Esophagus muscularis mucosa (tissue), 4 donors: ENCODE measurements at regions not wholly inside any gene's neighbourhood (a gene's known extent, or its start where the extent isn't known, plus 50 kb on each side); places are given as distances from the start of the nearest gene placed in this dataset.

ENCODE experiments used
- DNase-seq: peaks from one replicate; pipeline ENCODE4 v3.0.0-alpha.2; 2017; ENCODE audit errors: extremely low spot score
- H3K27ac ChIP-seq, 4 donors: fragments of 200-600 bp; sonication (generic); replicated peaks in 1 of 4; 1 replicate in 3 of 4; 2 replicates in 1 of 4; pipeline ENCODE4 v1.5.1; 2016 to 2019; ENCODE audit warnings: mild to moderate bottlenecking in 1 of 4
- H3K27me3 ChIP-seq, 4 donors: fragments of 200-600 bp; sonication (generic); one replicate each; pipeline versions ENCODE4 v1.5.1 to v1.6.0; 2016 to 2019
- H3K36me3 ChIP-seq, 4 donors: fragments of 200-600 bp; sonication (generic); one replicate each; pipeline ENCODE4 v1.5.1; 2016 to 2019
- H3K4me1 ChIP-seq, 4 donors: fragments of 200-600 bp; sonication (generic); one replicate each; pipeline ENCODE4 v1.5.1; 2016 to 2019
- H3K4me3 ChIP-seq, 4 donors: fragments of 200-600 bp; sonication (generic); 1 replicate in 2 of 4; 2 replicates in 2 of 4; pipeline ENCODE4 v1.5.1; 2016 to 2019; ENCODE audit warnings: mild to moderate bottlenecking in 4 of 4, moderate library complexity in 1 of 4
- H3K9me3 ChIP-seq, 4 donors: fragments of 200-600 bp; sonication (generic); 1 replicate in 3 of 4; 2 replicates in 1 of 4; pipeline ENCODE4 v1.5.1; 2016 to 2019
- CTCF ChIP-seq, 3 experiments: fragments of 200-600 bp in 2 of 3; fragments of 450-650 bp in 1 of 3; sonication (generic) in 2 of 3; IDR thresholded peaks; one replicate each; pipeline ENCODE4 v1.5.1; 2017 to 2019; ENCODE audit warnings: antibody characterized with exemption in 3 of 3, mild to moderate bottlenecking in 2 of 3, moderate library complexity in 1 of 3
- EP300 ChIP-seq: sonication (generic); formaldehyde crosslinking; IDR thresholded peaks from one replicate; pipeline ENCODE4 v1.6.1; 2017; ENCODE audit warnings: antibody characterized with exemption
- POLR2A ChIP-seq: fragments of 450-650 bp; IDR thresholded peaks from one replicate; pipeline ENCODE4 v1.6.1; 2017; ENCODE audit warnings: antibody characterized with exemption, moderate library complexity, mild to moderate bottlenecking, low read depth
- POLR2AphosphoS5 ChIP-seq, 2 donors: sonication (generic); formaldehyde crosslinking; IDR thresholded peaks; one replicate each; pipeline ENCODE4 v1.6.1; 2017; ENCODE audit warnings: antibody characterized with exemption in 2 of 2
- WGBS: methylation state at CpG from one replicate; pipeline ENCODE4 v1.1.5; 2018; 5-methylcytosine and 5-hydroxymethylcytosine counted together
- intact Hi-C: fragments of 100-400 bp; cut with DNase I; formaldehyde crosslinking; loops from one replicate; pipeline ENCODE4 v1.15.1; 2023

GRCh38 chr1:68953311-68953710, 456.4 kb upstream of the DEPDC1 start:
- intact Hi-C loops = no loop called here
- peaks cover 0 to 4% (median 0%) of the 10 kb centered on the region in 4 donors for H3K9me3 ChIP-seq
- TF ChIP-seq POLR2A (no peak), EP300 (no peak), POLR2AphosphoS5 (IDR thresholded peaks at IDR 0.05) (no peak), CTCF (IDR thresholded peaks at IDR 0.05) (no peak)
- no peak overlapping the region for H3K4me3 ChIP-seq
- H3K36me3 ChIP-seq = no peaks in the 10 kb centered on the region
- no peaks in the 10 kb centered on the region for H3K27me3 ChIP-seq
- peaks cover 0 to 7% (median 5%) of the 10 kb centered on the region in 4 donors for H3K4me1 ChIP-seq
- no peak for DNase-seq
- WGBS = 33% methylated on average over 1 of the region's 1 CpG
- no peak overlapping the region for H3K27ac ChIP-seq

GRCh38 chr1:68954841-68955240, 458.0 kb upstream of the DEPDC1 start:
- Histone ChIP-seq H3K36me3 (no peaks in the 10 kb centered on the region), H3K27me3 (no peaks in the 10 kb centered on the region), H3K27ac (no peak overlapping the region), H3K9me3 (peaks cover 0 to 4% (median 0%) of the 10 kb centered on the region in 4 donors), H3K4me1 (peaks cover 0 to 17% (median 16%) of the 10 kb centered on the region in 4 donors), H3K4me3 (no peak overlapping the region)
- no peak for DNase-seq
- WGBS = 91% methylated on average over 2 of the region's 2 CpGs
- no peak for TF ChIP-seq EP300
- TF ChIP-seq POLR2AphosphoS5 (IDR thresholded peaks at IDR 0.05) = no peak
- TF ChIP-seq CTCF (IDR thresholded peaks at IDR 0.05) = no peak
- no peak for TF ChIP-seq POLR2A
- intact Hi-C loops = no loop called here

GRCh38 chr1:68955424-68955823, 458.5 kb upstream of the DEPDC1 start:
- 48% methylated on average over 5 of the region's 5 CpGs for WGBS
- no peak for TF ChIP-seq POLR2AphosphoS5 (IDR thresholded peaks at IDR 0.05)
- TF ChIP-seq CTCF (IDR thresholded peaks at IDR 0.05) = no peak
- no peak for TF ChIP-seq POLR2A
- no peak for TF ChIP-seq EP300
- H3K4me3 ChIP-seq = no peak overlapping the region
- no peak for DNase-seq
- H3K27ac ChIP-seq = no peak overlapping the region
- no peaks in the 10 kb centered on the region for H3K27me3 ChIP-seq
- no peaks in the 10 kb centered on the region for H3K36me3 ChIP-seq
- intact Hi-C loops = no loop called here
- peaks cover 0 to 17% (median 16%) of the 10 kb centered on the region in 4 donors for H3K4me1 ChIP-seq
- H3K9me3 ChIP-seq = peaks cover 0 to 4% (median 0%) of the 10 kb centered on the region in 4 donors

GRCh38 chr1:68958958-68959357, 462.1 kb upstream of the DEPDC1 start:
- no peaks in the 10 kb centered on the region for H3K9me3 ChIP-seq
- no peak for TF ChIP-seq POLR2AphosphoS5 (IDR thresholded peaks at IDR 0.05)
- H3K27ac ChIP-seq = no peak overlapping the region
- no peak overlapping the region for H3K4me3 ChIP-seq
- WGBS = 26% methylated on average over 3 of the region's 3 CpGs
- no peaks in the 10 kb centered on the region for H3K27me3 ChIP-seq
- no peaks in the 10 kb centered on the region for H3K36me3 ChIP-seq
- intact Hi-C loops = no loop called here
- no peak for DNase-seq
- H3K4me1 ChIP-seq = peaks cover 0 to 17% (median 16%) of the 10 kb centered on the region in 4 donors

GRCh38 chr1:68959461-68960030, 462.7 kb upstream of the DEPDC1 start:
- no peak for TF ChIP-seq POLR2AphosphoS5 (IDR thresholded peaks at IDR 0.05)
- TF ChIP-seq EP300 = no peak
- no peak for TF ChIP-seq CTCF (IDR thresholded peaks at IDR 0.05)
- TF ChIP-seq POLR2A = no peak
- intact Hi-C loops = no loop called here
- Histone ChIP-seq H3K4me3 (no peak overlapping the region), H3K9me3 (no peaks in the 10 kb centered on the region), H3K27ac (no peak overlapping the region), H3K36me3 (no peaks in the 10 kb centered on the region), H3K27me3 (no peaks in the 10 kb centered on the region), H3K4me1 (peaks cover 0 to 17% (median 16%) of the 10 kb centered on the region in 4 donors)
- WGBS = 86% methylated on average over 1 of the region's 1 CpG
- DNase-seq = no peak
